CD14-positive monocyte (primary cell): ENCODE measurements at regions not wholly inside any gene's neighbourhood (a gene's known extent, or its start where the extent isn't known, plus 50 kb on each side); places are given as distances from the start of the nearest gene placed in this dataset.

ENCODE experiments used
- DNase-seq, 3 donors: peaks; one replicate each; pipeline ENCODE4 v3.0.0-alpha.2; 2011 to 2022
- H2AFZ ChIP-seq: 2 replicates; pipeline ENCODE4 v1.6.0; 2012; ENCODE audit warnings: mild to moderate bottlenecking, low read depth, low read length, inconsistent platforms; ENCODE audit not compliant: insufficient read depth, poor library complexity, severe bottlenecking
- H3K27ac ChIP-seq, 2 donors: 1 replicate in 1 of 2; 2 replicates in 1 of 2; pipeline ENCODE4 v1.5.1; 2012 to 2013; ENCODE audit warnings: low read length in 2 of 2, control low read depth in 1 of 2, inconsistent platforms in 1 of 2, low read depth in 1 of 2, mild to moderate bottlenecking in 1 of 2
- H3K27me3 ChIP-seq, 2 donors: one replicate each; pipeline versions ENCODE4 v1.6.0 to v1.6.1; 2011 to 2013; ENCODE audit warnings: low read length in 2 of 2; ENCODE audit not compliant: control insufficient read depth in 2 of 2, insufficient read depth in 2 of 2
- H3K36me3 ChIP-seq, 2 donors: replicated peaks in 1 of 2; 1 replicate in 1 of 2; 2 replicates in 1 of 2; pipeline versions ENCODE4 v1.5.1 to v1.6.1; 2012 to 2013; ENCODE audit warnings: low read length in 2 of 2, control low read depth in 1 of 2, inconsistent platforms in 1 of 2, mild to moderate bottlenecking in 1 of 2; ENCODE audit not compliant: insufficient read depth in 2 of 2, control insufficient read depth in 1 of 2
- H3K4me1 ChIP-seq, 2 donors: 1 replicate in 1 of 2; 2 replicates in 1 of 2; pipeline versions ENCODE4 v1.5.1 to v1.6.1; 2012 to 2013; ENCODE audit warnings: low read length in 2 of 2, control low read depth in 1 of 2, inconsistent platforms in 1 of 2, mild to moderate bottlenecking in 1 of 2, moderate library complexity in 1 of 2; ENCODE audit not compliant: insufficient read depth in 2 of 2, control insufficient read depth in 1 of 2
- H3K4me2 ChIP-seq: replicated peaks from 2 replicates; pipeline ENCODE3; 2012; ENCODE audit warnings: low read length, moderate library complexity, mild to moderate bottlenecking; ENCODE audit not compliant: poor library complexity, severe bottlenecking; ENCODE audit errors: extremely low read depth
- H3K4me3 ChIP-seq, 3 experiments: fragments of 200-600 bp in 1 of 3; sonication (generic) in 1 of 3; replicated peaks in 1 of 3; 1 replicate in 2 of 3; 2 replicates in 1 of 3; pipeline ENCODE4 v1.5.1; 2011 to 2013; ENCODE audit warnings: low read length in 3 of 3, mild to moderate bottlenecking in 3 of 3, control low read depth in 2 of 3, low read depth in 2 of 3, inconsistent platforms in 1 of 3, moderate library complexity in 1 of 3
- H3K79me2 ChIP-seq: 2 replicates; pipeline ENCODE4 v1.6.0; 2012; ENCODE audit warnings: mild to moderate bottlenecking, control low read depth, inconsistent platforms, low read length, moderate library complexity; ENCODE audit not compliant: insufficient read depth
- H3K9ac ChIP-seq: 2 replicates; pipeline ENCODE4 v1.6.0; 2017; ENCODE audit warnings: low read length, mild to moderate bottlenecking; ENCODE audit not compliant: insufficient read depth, poor library complexity, severe bottlenecking
- H3K9me3 ChIP-seq, 2 donors: replicated peaks in 1 of 2; 1 replicate in 1 of 2; 2 replicates in 1 of 2; pipeline versions ENCODE4 v1.5.1 to v1.6.1; 2012 to 2013; ENCODE audit warnings: low read length in 2 of 2, control low read depth in 1 of 2; ENCODE audit not compliant: control insufficient read depth in 1 of 2, insufficient read depth in 1 of 2
- H4K20me1 ChIP-seq: 2 replicates; pipeline ENCODE4 v1.6.0; 2012; ENCODE audit warnings: mild to moderate bottlenecking, low read length, control low read depth, moderate library complexity; ENCODE audit not compliant: insufficient read depth
- H3K27ac Mint-ChIP-seq, 7 donors: one replicate each; pipeline ENCODE4 v1.8.0; 2020; ENCODE audit warnings: mild to moderate bottlenecking in 7 of 7, mixed read lengths in 7 of 7, moderate library complexity in 6 of 7, inconsistent platforms in 2 of 7
- H3K27me3 Mint-ChIP-seq, 3 donors: one replicate each; pipeline ENCODE4 v1.8.0; 2021 to 2022; ENCODE audit warnings: low read depth in 3 of 3, mild to moderate bottlenecking in 3 of 3, mixed read lengths in 3 of 3, moderate library complexity in 3 of 3, inconsistent platforms in 1 of 3
- H3K36me3 Mint-ChIP-seq, 2 donors: one replicate each; pipeline ENCODE4 v1.8.0; 2020; ENCODE audit warnings: mixed read lengths in 2 of 2, inconsistent platforms in 1 of 2, mild to moderate bottlenecking in 1 of 2
- H3K4me1 Mint-ChIP-seq: one replicate; pipeline ENCODE4 v1.8.0; 2020; ENCODE audit warnings: mild to moderate bottlenecking, mixed read lengths
- H3K4me3 Mint-ChIP-seq, 2 donors: one replicate each; pipeline ENCODE4 v1.8.0; 2020; ENCODE audit warnings: mild to moderate bottlenecking in 2 of 2, mixed read lengths in 2 of 2, moderate library complexity in 1 of 2
- H3K9me3 Mint-ChIP-seq, 7 donors: one replicate each; pipeline ENCODE4 v1.8.0; 2020 to 2022; ENCODE audit warnings: mixed read lengths in 7 of 7, mild to moderate bottlenecking in 6 of 7, moderate library complexity in 6 of 7, inconsistent platforms in 2 of 7
- CTCF ChIP-seq: fragments of 200-600 bp; IDR thresholded peaks from one replicate; pipeline ENCODE4 v1.8.0; 2022; ENCODE audit warnings: antibody characterized with exemption, mild to moderate bottlenecking
- WGBS: methylation state at CpG from one replicate; pipeline ENCODE4 v1.1.5; 2013; ENCODE audit warnings: missing lambda C conversion rate; ENCODE audit not compliant: insufficient coverage; 5-methylcytosine and 5-hydroxymethylcytosine counted together
- intact Hi-C, 2 donors: fragments of 100-400 bp; cut with micrococcal nuclease; formaldehyde crosslinking; loops; one replicate each; pipeline versions ENCODE4 v1.15.0 to v1.15.1; 2023

- TF ChIP-seq CTCF, result no peak
- no peak overlapping the region for H3K4me3 ChIP-seq
- no peaks in the 10 kb centered on the region for H3K4me1 ChIP-seq
- peaks cover 0 to 2% (median 0%) of the 10 kb centered on the region in 3 donors for H3K27me3 Mint-ChIP-seq
- no peaks in the 10 kb centered on the region for H3K36me3 ChIP-seq
- H3K27me3 ChIP-seq, result no peaks in the 10 kb centered on the region
- no peak overlapping the region for H3K27ac Mint-ChIP-seq
- peaks cover 4 to 12% (median 5%) of the 10 kb centered on the region in 7 donors for H3K9me3 Mint-ChIP-seq
- WGBS, result 87% methylated on average over 3 of the region's 12 CpGs
- no peak overlapping the region for H3K4me2 ChIP-seq
- H3K27ac ChIP-seq, result no peak overlapping the region
- H3K36me3 Mint-ChIP-seq, result no peaks in the 10 kb centered on the region
- H3K79me2 ChIP-seq, result no peaks in the 10 kb centered on the region
- no peaks in the 10 kb centered on the region for H3K4me1 Mint-ChIP-seq
- intact Hi-C loops, result no loop called here
- peaks cover 0 to 4% of the 10 kb centered on the region in 2 donors for H3K9me3 ChIP-seq
- DNase-seq, result no peak
- H2AFZ ChIP-seq, result no peak overlapping the region
- no peaks in the 10 kb centered on the region for H4K20me1 ChIP-seq
- no peak overlapping the region for H3K4me3 Mint-ChIP-seq
- H3K9ac ChIP-seq, result no peak overlapping the region
Observed at GRCh38 chr11:114889594-114890011, 211.3 kb downstream of the NXPE2 start.

- Histone ChIP-seq H3K27ac (no peak overlapping the region), H3K4me3 (no peak overlapping the region), H3K4me1 (no peaks in the 10 kb centered on the region), H3K9me3 (peaks cover 0 to 4% of the 10 kb centered on the region in 2 donors), H3K27me3 (no peaks in the 10 kb centered on the region), H4K20me1 (no peaks in the 10 kb centered on the region), H3K36me3 (no peaks in the 10 kb centered on the region), H3K4me2 (no peak overlapping the region), H3K9ac (no peak overlapping the region), H3K79me2 (no peaks in the 10 kb centered on the region), H2AFZ (no peak overlapping the region)
- no peak for DNase-seq
- Mint-ChIP-seq H3K4me3 (no peak overlapping the region), H3K36me3 (no peaks in the 10 kb centered on the region), H3K27me3 (peaks cover 0 to 2% (median 0%) of the 10 kb centered on the region in 3 donors), H3K27ac (no peak overlapping the region), H3K4me1 (no peaks in the 10 kb centered on the region), H3K9me3 (peaks cover 4 to 14% (median 5%) of the 10 kb centered on the region in 7 donors)
- no peak for TF ChIP-seq CTCF
- 65% methylated on average over 6 of the region's 8 CpGs for WGBS
- intact Hi-C loops, result no loop called here
Observed at GRCh38 chr11:114890038-114890437, 211.7 kb downstream of the NXPE2 start.
